Astrocyte of the cerebellum (primary cell): ENCODE measurements at regions not wholly inside any gene's neighbourhood (a gene's known extent, or its start where the extent isn't known, plus 50 kb on each side); places are given as distances from the start of the nearest gene placed in this dataset.

Experiments
- DNase-seq: peaks from one replicate; pipeline ENCODE4 v3.0.0-alpha.2; 2011; ENCODE audit warnings: low read depth
- H3K4me3 ChIP-seq: 2 replicates; pipeline ENCODE4 v1.5.1; 2011; ENCODE audit warnings: mild to moderate bottlenecking, low read depth, low read length, moderate library complexity
- CTCF ChIP-seq: IDR thresholded peaks from 2 replicates; pipeline ENCODE4 v1.5.1; 2012; ENCODE audit warnings: low read length, low read depth, moderate library complexity, mild to moderate bottlenecking; ENCODE audit errors: missing control alignments
- in situ Hi-C: cut with HindIII; loops from 2 replicates; pipeline ENCODE4 v1.10.0; 2017; ENCODE audit warnings: low sequenced_read_pairs

GRCh38 chr18:65631766-65632165 is 119.0 kb upstream of the CDH7 start:
- TF ChIP-seq CTCF, result no peak
- in situ Hi-C loops, result no loop called here
- DNase-seq, result no peak
- no peak overlapping the region for H3K4me3 ChIP-seq

GRCh38 chr18:65628390-65628789 is 122.4 kb upstream of the CDH7 start:
- TF ChIP-seq CTCF, result no peak
- in situ Hi-C loops, result no loop called here
- no peak for DNase-seq
- no peak overlapping the region for H3K4me3 ChIP-seq

GRCh38 chr18:65623676-65624075 is 127.1 kb upstream of the CDH7 start:
- no peak for DNase-seq
- TF ChIP-seq CTCF, result no peak
- in situ Hi-C loops, result no loop called here
- no peak overlapping the region for H3K4me3 ChIP-seq

GRCh38 chr18:65622436-65622835 is 128.4 kb upstream of the CDH7 start:
- in situ Hi-C loops, result no loop called here
- no peak for TF ChIP-seq CTCF
- DNase-seq, result no peak
- H3K4me3 ChIP-seq, result no peak overlapping the region

GRCh38 chr18:65620076-65620696 is 130.6 kb upstream of the CDH7 start:
- H3K4me3 ChIP-seq, result no peak overlapping the region
- in situ Hi-C loops, result no loop called here
- no peak for TF ChIP-seq CTCF
- no peak for DNase-seq

- in situ Hi-C loops, result no loop called here
- TF ChIP-seq CTCF, result no peak
- H3K4me3 ChIP-seq, result no peak overlapping the region
- DNase-seq, result no peak
These were observed 139.9 kb upstream of the CDH7 start for GRCh38 chr18:65610939-65611338.
